ENCODE measurements at regions not wholly inside any gene's neighbourhood (a gene's known extent, or its start where the extent isn't known, plus 50 kb on each side); places are given as distances from the start of the nearest gene placed in this dataset.

- Histone ChIP-seq H3K9me3 (ENCODE audit: insufficient read depth, low read length) (no peaks in the 10 kb centered on the region), H3K27me3 (ENCODE audit: insufficient read depth, insufficient read length) (no peaks in the 10 kb centered on the region), H3K9ac (ENCODE audit: insufficient read length, low read depth) (no peak overlapping the region), H3K4me1 (ENCODE audit: insufficient read depth, insufficient read length) (no peaks in the 10 kb centered on the region), H3K36me3 (ENCODE audit: insufficient read depth, insufficient read length, low read length) (no peaks in the 10 kb centered on the region), H3K4me3 (ENCODE audit: insufficient read length, low read depth) (no peak overlapping the region)
- no peak for DNase-seq (ENCODE audit: low read depth, low spot score)
- TF ChIP-seq SUZ12 (IDR thresholded peaks at IDR 0.05; ENCODE audit: extremely low read depth, insufficient read depth, insufficient read length), result no peak
- TF ChIP-seq YY1 (IDR thresholded peaks at IDR 0.05; ENCODE audit: insufficient read depth, insufficient read length), result no peak
- TF ChIP-seq ZNF274 (IDR thresholded peaks at IDR 0.05; ENCODE audit: low read depth, low read length), result no peak
Measured at GRCh38 chr9:74236857-74237256, 260.3 kb upstream of the RORB start.

- Histone ChIP-seq H3K4me3 (ENCODE audit: insufficient read length, low read depth) (no peak overlapping the region), H3K9me3 (ENCODE audit: insufficient read depth, low read length) (no peaks in the 10 kb centered on the region), H3K36me3 (ENCODE audit: insufficient read depth, insufficient read length, low read length) (no peaks in the 10 kb centered on the region), H3K27me3 (ENCODE audit: insufficient read depth, insufficient read length) (no peaks in the 10 kb centered on the region), H3K4me1 (ENCODE audit: insufficient read depth, insufficient read length) (no peaks in the 10 kb centered on the region), H3K9ac (ENCODE audit: insufficient read length, low read depth) (no peak overlapping the region)
- DNase-seq (ENCODE audit: low read depth, low spot score), result no peak
- TF ChIP-seq SUZ12 (IDR thresholded peaks at IDR 0.05; ENCODE audit: extremely low read depth, insufficient read depth, insufficient read length) (no peak), YY1 (IDR thresholded peaks at IDR 0.05; ENCODE audit: insufficient read depth, insufficient read length) (no peak), ZNF274 (IDR thresholded peaks at IDR 0.05; ENCODE audit: low read depth, low read length) (no peak)
Measured at GRCh38 chr9:74245866-74246497, 251.2 kb upstream of the RORB start.

GRCh38 chr9:74255489-74255984 lies 241.6 kb upstream of the RORB start:
- Histone ChIP-seq H3K27me3 (ENCODE audit: insufficient read depth, insufficient read length) (no peaks in the 10 kb centered on the region), H3K36me3 (ENCODE audit: insufficient read depth, insufficient read length, low read length) (no peaks in the 10 kb centered on the region), H3K9me3 (ENCODE audit: insufficient read depth, low read length) (no peaks in the 10 kb centered on the region), H3K4me3 (ENCODE audit: insufficient read length, low read depth) (no peak overlapping the region), H3K9ac (ENCODE audit: insufficient read length, low read depth) (no peak overlapping the region), H3K4me1 (ENCODE audit: insufficient read depth, insufficient read length) (no peaks in the 10 kb centered on the region)
- TF ChIP-seq SUZ12 (IDR thresholded peaks at IDR 0.05; ENCODE audit: extremely low read depth, insufficient read depth, insufficient read length) (no peak), YY1 (IDR thresholded peaks at IDR 0.05; ENCODE audit: insufficient read depth, insufficient read length) (no peak)
- no peak for DNase-seq (ENCODE audit: low read depth, low spot score)

GRCh38 chr9:74275872-74276508 lies 221.1 kb upstream of the RORB start:
- peaks cover 5% of the 10 kb centered on the region; the same call in 1 of the 2 replicates for H3K9me3 ChIP-seq (ENCODE audit: insufficient read depth, low read length)
- no peaks in the 10 kb centered on the region for H3K4me1 ChIP-seq (ENCODE audit: insufficient read depth, insufficient read length)
- H3K36me3 ChIP-seq (ENCODE audit: insufficient read depth, insufficient read length, low read length), result no peaks in the 10 kb centered on the region
- H3K4me3 ChIP-seq (ENCODE audit: insufficient read length, low read depth), result no peak overlapping the region
- no peak for TF ChIP-seq SUZ12 (IDR thresholded peaks at IDR 0.05; ENCODE audit: extremely low read depth, insufficient read depth, insufficient read length)
- TF ChIP-seq YY1 (IDR thresholded peaks at IDR 0.05; ENCODE audit: insufficient read depth, insufficient read length), result no peak
- no peak for TF ChIP-seq ZNF274 (IDR thresholded peaks at IDR 0.05; ENCODE audit: low read depth, low read length)
- no peak for DNase-seq (ENCODE audit: low read depth, low spot score)
- H3K27me3 ChIP-seq (ENCODE audit: insufficient read depth, insufficient read length), result no peaks in the 10 kb centered on the region
- H3K9ac ChIP-seq (ENCODE audit: insufficient read length, low read depth), result no peak overlapping the region

GRCh38 chr9:74277532-74277931 lies 219.6 kb upstream of the RORB start:
- Histone ChIP-seq H3K9me3 (ENCODE audit: insufficient read depth, low read length) (peaks cover 5% of the 10 kb centered on the region; the same call in 1 of the 2 replicates), H3K4me1 (ENCODE audit: insufficient read depth, insufficient read length) (no peaks in the 10 kb centered on the region), H3K4me3 (ENCODE audit: insufficient read length, low read depth) (no peak overlapping the region), H3K9ac (ENCODE audit: insufficient read length, low read depth) (no peak overlapping the region), H3K27me3 (ENCODE audit: insufficient read depth, insufficient read length) (no peaks in the 10 kb centered on the region), H3K36me3 (ENCODE audit: insufficient read depth, insufficient read length, low read length) (no peaks in the 10 kb centered on the region)
- no peak for TF ChIP-seq YY1 (IDR thresholded peaks at IDR 0.05; ENCODE audit: insufficient read depth, insufficient read length)
- no peak for TF ChIP-seq SUZ12 (IDR thresholded peaks at IDR 0.05; ENCODE audit: extremely low read depth, insufficient read depth, insufficient read length)
- TF ChIP-seq ZNF274 (IDR thresholded peaks at IDR 0.05; ENCODE audit: low read depth, low read length), result no peak
- DNase-seq (ENCODE audit: low read depth, low spot score), result no peak

GRCh38 chr9:74281674-74282073 lies 215.5 kb upstream of the RORB start:
- H3K9ac ChIP-seq (ENCODE audit: insufficient read length, low read depth), result no peak overlapping the region
- H3K9me3 ChIP-seq (ENCODE audit: insufficient read depth, low read length), result no peaks in the 10 kb centered on the region
- H3K36me3 ChIP-seq (ENCODE audit: insufficient read depth, insufficient read length, low read length), result no peaks in the 10 kb centered on the region
- TF ChIP-seq YY1 (IDR thresholded peaks at IDR 0.05; ENCODE audit: insufficient read depth, insufficient read length), result no peak
- TF ChIP-seq SUZ12 (IDR thresholded peaks at IDR 0.05; ENCODE audit: extremely low read depth, insufficient read depth, insufficient read length), result no peak
- TF ChIP-seq ZNF274 (IDR thresholded peaks at IDR 0.05; ENCODE audit: low read depth, low read length), result no peak
- no peak for DNase-seq (ENCODE audit: low read depth, low spot score)
- H3K4me1 ChIP-seq (ENCODE audit: insufficient read depth, insufficient read length), result no peaks in the 10 kb centered on the region
- no peaks in the 10 kb centered on the region for H3K27me3 ChIP-seq (ENCODE audit: insufficient read depth, insufficient read length)
- no peak overlapping the region for H3K4me3 ChIP-seq (ENCODE audit: insufficient read length, low read depth)

GRCh38 chr9:74282526-74283253 lies 214.4 kb upstream of the RORB start:
- no peaks in the 10 kb centered on the region for H3K36me3 ChIP-seq (ENCODE audit: insufficient read depth, insufficient read length, low read length)
- no peaks in the 10 kb centered on the region for H3K27me3 ChIP-seq (ENCODE audit: insufficient read depth, insufficient read length)
- no peaks in the 10 kb centered on the region for H3K4me1 ChIP-seq (ENCODE audit: insufficient read depth, insufficient read length)
- TF ChIP-seq ZNF274 (IDR thresholded peaks at IDR 0.05; ENCODE audit: low read depth, low read length) (no peak), YY1 (IDR thresholded peaks at IDR 0.05; ENCODE audit: insufficient read depth, insufficient read length) (no peak), SUZ12 (IDR thresholded peaks at IDR 0.05; ENCODE audit: extremely low read depth, insufficient read depth, insufficient read length) (no peak)
- no peak overlapping the region for H3K9ac ChIP-seq (ENCODE audit: insufficient read length, low read depth)
- DNase-seq (ENCODE audit: low read depth, low spot score), result no peak
- no peaks in the 10 kb centered on the region for H3K9me3 ChIP-seq (ENCODE audit: insufficient read depth, low read length)
- H3K4me3 ChIP-seq (ENCODE audit: insufficient read length, low read depth), result no peak overlapping the region
